ENCODE measurements at regions not wholly inside any gene's neighbourhood (a gene's known extent, or its start where the extent isn't known, plus 50 kb on each side); places are given as distances from the start of the nearest gene placed in this dataset.

DNA sequence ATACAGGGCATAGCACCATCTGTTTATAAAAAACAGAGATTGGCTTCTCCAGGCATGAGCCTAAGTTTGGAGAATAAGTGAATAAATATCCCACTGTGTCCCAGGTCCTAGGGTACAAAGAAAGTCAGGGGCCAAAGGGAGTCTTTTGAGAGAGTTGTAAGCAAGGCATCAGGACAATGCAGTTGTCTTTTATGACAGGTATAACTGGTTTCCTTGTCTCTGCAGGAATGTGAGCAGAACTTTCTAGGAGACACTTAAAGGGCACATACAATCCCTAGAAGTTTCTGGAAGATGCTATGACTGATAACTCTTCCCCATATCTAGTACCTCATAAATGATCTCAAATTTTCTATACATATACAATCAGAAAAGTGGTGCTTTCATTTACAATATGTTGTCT is 245.6 kb upstream of the RGMB start:
- Histone ChIP-seq H3K9ac (ENCODE audit: insufficient read depth in 1 of 2, low read length in 2 of 2) (no peak overlapping the region), H3K9me3 (ENCODE audit: control insufficient read depth in 4 of 4, insufficient read depth in 3 of 4, low read length in 3 of 4) (peaks cover 0 to 1% (median 0%) of the 10 kb centered on the region in 4 donors), H3K4me3 (no peak overlapping the region), H3K27ac (ENCODE audit: low read depth in 1 of 2, low read length in 1 of 2) (no peak overlapping the region), H3K4me1 (ENCODE audit: control insufficient read depth in 5 of 5, insufficient read depth in 5 of 5, low read length in 5 of 5) (no peaks in the 10 kb centered on the region), H3K36me3 (ENCODE audit: control insufficient read depth in 4 of 4, insufficient read depth in 4 of 4, low read length in 4 of 4) (no peaks in the 10 kb centered on the region), H3K27me3 (ENCODE audit: control insufficient read depth in 3 of 3, insufficient read depth in 3 of 3, low read length in 2 of 3) (no peaks in the 10 kb centered on the region)
- ATAC-seq (ENCODE audit: insufficient read depth, low FRiP score) (no peak), DNase-seq (no peak)
- TF ChIP-seq, protein P1, sequence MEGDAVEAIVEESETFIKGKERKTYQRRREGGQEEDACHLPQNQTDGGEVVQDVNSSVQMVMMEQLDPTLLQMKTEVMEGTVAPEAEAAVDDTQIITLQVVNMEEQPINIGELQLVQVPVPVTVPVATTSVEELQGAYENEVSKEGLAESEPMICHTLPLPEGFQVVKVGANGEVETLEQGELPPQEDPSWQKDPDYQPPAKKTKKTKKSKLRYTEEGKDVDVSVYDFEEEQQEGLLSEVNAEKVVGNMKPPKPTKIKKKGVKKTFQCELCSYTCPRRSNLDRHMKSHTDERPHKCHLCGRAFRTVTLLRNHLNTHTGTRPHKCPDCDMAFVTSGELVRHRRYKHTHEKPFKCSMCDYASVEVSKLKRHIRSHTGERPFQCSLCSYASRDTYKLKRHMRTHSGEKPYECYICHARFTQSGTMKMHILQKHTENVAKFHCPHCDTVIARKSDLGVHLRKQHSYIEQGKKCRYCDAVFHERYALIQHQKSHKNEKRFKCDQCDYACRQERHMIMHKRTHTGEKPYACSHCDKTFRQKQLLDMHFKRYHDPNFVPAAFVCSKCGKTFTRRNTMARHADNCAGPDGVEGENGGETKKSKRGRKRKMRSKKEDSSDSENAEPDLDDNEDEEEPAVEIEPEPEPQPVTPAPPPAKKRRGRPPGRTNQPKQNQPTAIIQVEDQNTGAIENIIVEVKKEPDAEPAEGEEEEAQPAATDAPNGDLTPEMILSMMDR (IDR thresholded peaks at IDR 0.05; ENCODE audit: control extremely low read depth, extremely low read depth), result no peak

DNA sequence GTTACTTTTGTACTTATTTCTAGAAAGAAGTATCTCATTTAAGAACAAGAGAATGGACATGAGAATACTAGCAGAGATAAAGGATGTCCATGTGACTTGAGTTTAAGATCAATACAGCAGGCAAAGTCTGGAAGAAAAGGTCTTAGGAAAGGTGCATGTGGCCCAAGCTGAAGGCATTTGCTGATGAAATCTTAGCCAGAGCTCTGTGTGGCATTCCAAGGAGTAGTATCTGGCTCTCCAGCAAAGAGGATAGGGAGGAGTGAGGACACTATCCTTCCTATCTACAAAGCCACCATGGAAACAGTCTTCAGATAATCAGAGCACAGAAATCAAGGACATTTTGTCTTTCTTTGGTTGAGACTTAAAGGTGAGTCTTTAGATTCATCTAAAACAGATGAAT is 244.1 kb upstream of the RGMB start:
- Histone ChIP-seq H3K4me3 (no peak overlapping the region), H3K36me3 (ENCODE audit: control insufficient read depth in 4 of 4, insufficient read depth in 4 of 4, low read length in 4 of 4) (no peaks in the 10 kb centered on the region), H3K9ac (ENCODE audit: insufficient read depth in 1 of 2, low read length in 2 of 2) (no peak overlapping the region), H3K4me1 (ENCODE audit: control insufficient read depth in 5 of 5, insufficient read depth in 5 of 5, low read length in 5 of 5) (no peaks in the 10 kb centered on the region), H3K9me3 (ENCODE audit: control insufficient read depth in 4 of 4, insufficient read depth in 3 of 4, low read length in 3 of 4) (no peaks in the 10 kb centered on the region), H3K27me3 (ENCODE audit: control insufficient read depth in 3 of 3, insufficient read depth in 3 of 3, low read length in 2 of 3) (no peaks in the 10 kb centered on the region), H3K27ac (ENCODE audit: low read depth in 1 of 2, low read length in 1 of 2) (no peak overlapping the region)
- TF ChIP-seq, protein P1 (IDR thresholded peaks at IDR 0.05; ENCODE audit: control extremely low read depth, extremely low read depth), result no peak
- no peak for DNase-seq
- no peak for ATAC-seq (ENCODE audit: insufficient read depth, low FRiP score)

DNA sequence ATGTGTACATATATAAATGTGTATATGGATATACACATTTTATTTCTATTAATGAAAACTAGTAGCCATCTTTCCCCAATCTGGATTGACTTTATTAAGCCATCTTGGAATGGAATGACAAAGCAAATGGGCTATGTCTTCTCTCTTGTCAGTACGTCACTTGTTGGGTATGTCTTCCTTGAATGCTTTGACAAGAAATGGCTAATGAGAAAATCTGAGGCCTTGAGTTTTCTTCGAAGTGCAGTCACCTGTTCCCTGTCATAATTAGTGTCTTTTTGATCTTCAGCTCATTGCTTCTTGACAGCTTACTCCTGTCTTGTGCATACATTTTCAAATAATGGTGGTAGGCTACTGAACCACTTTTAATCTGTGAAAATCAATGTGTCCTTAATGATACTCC is 243.2 kb upstream of the RGMB start:
- ATAC-seq (ENCODE audit: insufficient read depth, low FRiP score) (no peak), DNase-seq (no peak)
- no peaks in the 10 kb centered on the region for H3K27me3 ChIP-seq (ENCODE audit: control insufficient read depth in 3 of 3, insufficient read depth in 3 of 3, low read length in 2 of 3)
- no peak overlapping the region for H3K4me3 ChIP-seq
- no peak overlapping the region for H3K27ac ChIP-seq (ENCODE audit: low read depth in 1 of 2, low read length in 1 of 2)
- TF ChIP-seq, protein P1 (IDR thresholded peaks at IDR 0.05; ENCODE audit: control extremely low read depth, extremely low read depth), result no peak
- no peaks in the 10 kb centered on the region for H3K36me3 ChIP-seq (ENCODE audit: control insufficient read depth in 4 of 4, insufficient read depth in 4 of 4, low read length in 4 of 4)
- H3K9ac ChIP-seq (ENCODE audit: insufficient read depth in 1 of 2, low read length in 2 of 2), result no peak overlapping the region
- no peaks in the 10 kb centered on the region for H3K9me3 ChIP-seq (ENCODE audit: control insufficient read depth in 4 of 4, insufficient read depth in 3 of 4, low read length in 3 of 4)
- H3K4me1 ChIP-seq (ENCODE audit: control insufficient read depth in 5 of 5, insufficient read depth in 5 of 5, low read length in 5 of 5), result no peaks in the 10 kb centered on the region
- 85 to 91% methylated on average over 2 of the region's 2 CpGs for WGBS, 2 donors

DNA sequence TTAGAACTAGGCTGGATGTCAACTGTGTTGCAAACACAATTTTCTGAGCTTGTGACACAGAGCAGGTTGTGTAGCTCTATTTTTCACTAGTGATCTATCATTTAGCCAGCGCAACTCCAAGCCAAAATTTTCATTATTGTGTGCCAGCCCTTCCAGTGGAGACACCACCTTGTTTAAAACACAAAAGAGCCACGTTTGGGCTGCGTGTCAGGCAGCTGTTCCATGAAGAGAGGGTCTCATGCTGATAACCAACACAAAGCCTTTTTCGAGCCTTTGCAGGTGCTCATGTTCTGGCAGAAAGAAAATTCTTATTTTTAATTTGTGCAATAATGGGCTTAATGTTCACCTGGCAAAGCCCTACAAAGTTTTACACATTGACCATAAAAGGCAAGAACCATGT is 237.6 kb upstream of the RGMB start:
- DNase-seq, result no peak
- H3K9ac ChIP-seq (ENCODE audit: insufficient read depth in 1 of 2, low read length in 2 of 2), result no peak overlapping the region
- peaks cover 0 to 2% (median 0%) of the 10 kb centered on the region in 4 donors for H3K9me3 ChIP-seq (ENCODE audit: control insufficient read depth in 4 of 4, insufficient read depth in 3 of 4, low read length in 3 of 4)
- H3K27ac ChIP-seq (ENCODE audit: low read depth in 1 of 2, low read length in 1 of 2), result no peak overlapping the region
- WGBS, 2 donors, result 75 to 76% methylated on average over 4 of the region's 4 CpGs
- TF ChIP-seq, protein P1 (IDR thresholded peaks at IDR 0.05; ENCODE audit: control extremely low read depth, extremely low read depth), result no peak
- ATAC-seq (ENCODE audit: insufficient read depth, low FRiP score), result no peak
- H3K4me3 ChIP-seq, result no peak overlapping the region
- H3K27me3 ChIP-seq (ENCODE audit: control insufficient read depth in 3 of 3, insufficient read depth in 3 of 3, low read length in 2 of 3), result no peaks in the 10 kb centered on the region
- H3K36me3 ChIP-seq (ENCODE audit: control insufficient read depth in 4 of 4, insufficient read depth in 4 of 4, low read length in 4 of 4), result no peaks in the 10 kb centered on the region
- H3K4me1 ChIP-seq (ENCODE audit: control insufficient read depth in 5 of 5, insufficient read depth in 5 of 5, low read length in 5 of 5), result no peaks in the 10 kb centered on the region

Measured in lung (tissue), 11 donors.